Omental fat pad (tissue), 3 donors: ENCODE measurements at regions not wholly inside any gene's neighbourhood (a gene's known extent, or its start where the extent isn't known, plus 50 kb on each side); places are given as distances from the start of the nearest gene placed in this dataset.

Experiments used
- ATAC-seq: fragments of 150-250 bp; one replicate; pipeline ENCODE4 v1.9.1; 2016; ENCODE audit warnings: mild to moderate bottlenecking, moderate library complexity; ENCODE audit not compliant: low FRiP score
- DNase-seq: peaks from one replicate; pipeline ENCODE4 v3.0.0-alpha.2; 2019; ENCODE audit warnings: low spot score
- CTCF ChIP-seq, 3 donors: fragments of 450-650 bp; IDR thresholded peaks; one replicate each; pipeline ENCODE4 v1.5.1; 2016 to 2017; ENCODE audit warnings: antibody characterized with exemption in 3 of 3, mild to moderate bottlenecking in 3 of 3, moderate library complexity in 2 of 3

GRCh38 chr3:165644331-165644730, 192.9 kb downstream of the BCHE start:
- no peak for ATAC-seq
- TF ChIP-seq CTCF (IDR thresholded peaks at IDR 0.05): no peak

GRCh38 chr3:165643425-165643824, 193.8 kb downstream of the BCHE start:
- peak; percentile 33 for ATAC-seq
- TF ChIP-seq CTCF (IDR thresholded peaks at IDR 0.05): no peak
- DNase-seq: no peak

More at GRCh38 chr3:165644331-165644730, 192.9 kb downstream of the BCHE start:
- no peak for DNase-seq

GRCh38 chr3:165642761-165643420, 194.3 kb downstream of the BCHE start:
- peak; percentile 96 for ATAC-seq
- no peak for TF ChIP-seq CTCF (IDR thresholded peaks at IDR 0.05)

GRCh38 chr3:165641569-165642310, 195.5 kb downstream of the BCHE start:
- no peak for TF ChIP-seq CTCF (IDR thresholded peaks at IDR 0.05)
- no peak for DNase-seq
- no peak for ATAC-seq

More at GRCh38 chr3:165642761-165643420, 194.3 kb downstream of the BCHE start:
- peak; percentile 45 for DNase-seq

- no peak for TF ChIP-seq CTCF (IDR thresholded peaks at IDR 0.05)
- ATAC-seq (no peak), DNase-seq (no peak)
Observed at GRCh38 chr3:165640970-165641369, 196.3 kb downstream of the BCHE start.

GRCh38 chr3:165640031-165640430, 197.2 kb downstream of the BCHE start:
- DNase-seq: no peak
- TF ChIP-seq CTCF (IDR thresholded peaks at IDR 0.05): no peak
- no peak for ATAC-seq

GRCh38 chr3:165638034-165638433, 199.2 kb downstream of the BCHE start:
- ATAC-seq: no peak
- DNase-seq: no peak
- TF ChIP-seq CTCF (IDR thresholded peaks at IDR 0.05): no peak
